AG09309 (cell line): ENCODE measurements at regions not wholly inside any gene's neighbourhood (a gene's known extent, or its start where the extent isn't known, plus 50 kb on each side); places are given as distances from the start of the nearest gene placed in this dataset.
A peak's percentile ranks its signal among the peaks of the same experiment; 100 is the strongest.

Source experiments
- DNase-seq: peaks from one replicate; pipeline ENCODE4 v3.0.0-alpha.2; 2010; ENCODE audit warnings: low read depth
- H3K4me3 ChIP-seq: 2 replicates; pipeline ENCODE4 v1.5.1; 2011; ENCODE audit warnings: mild to moderate bottlenecking, low read depth, low read length, moderate library complexity; ENCODE audit not compliant: control insufficient read depth
- TF ChIP-seq, protein P1 (sequence below): IDR thresholded peaks from 2 replicates; pipeline ENCODE4 v1.5.1; 2011; ENCODE audit warnings: mild to moderate bottlenecking, low read depth, low read length, inconsistent platforms; ENCODE audit not compliant: insufficient read depth, control insufficient read depth; ENCODE audit errors: missing control alignments

DNA sequence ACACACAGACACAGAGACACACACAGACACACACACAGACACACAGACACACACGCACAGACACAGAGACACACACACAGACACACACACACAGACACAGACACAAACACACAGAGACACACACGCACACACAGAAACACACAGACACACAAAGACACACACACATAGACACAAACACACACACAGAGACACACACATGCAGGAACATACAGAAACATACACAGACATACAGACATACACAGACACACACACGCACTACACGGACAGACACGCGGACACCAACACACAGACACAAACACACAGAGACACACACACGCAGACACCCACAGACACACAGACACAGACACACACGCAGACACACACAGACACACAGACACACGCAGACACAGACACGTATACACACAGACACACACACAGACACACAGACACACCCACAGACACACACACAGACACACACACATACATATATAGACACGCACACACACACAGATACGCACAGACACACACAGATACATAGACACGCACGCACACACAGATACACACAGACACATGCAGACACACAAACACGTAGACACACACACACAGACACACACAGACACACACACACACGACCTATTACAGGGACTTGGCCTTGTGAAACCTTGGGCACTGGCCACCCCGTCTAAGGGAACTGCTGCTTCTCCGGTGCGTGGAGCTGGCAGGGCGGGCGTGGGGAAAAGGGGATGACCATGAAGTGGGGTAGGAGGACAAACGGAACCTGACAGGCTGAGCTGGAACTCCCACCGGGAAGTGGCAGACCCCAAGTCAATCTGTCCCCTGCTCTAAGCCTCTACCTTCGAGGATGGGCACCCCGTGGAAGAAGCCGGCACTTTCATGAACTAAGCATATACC, 211.4 kb downstream of the TFCP2L1 start:
- DNase-seq, result no peak
- TF ChIP-seq, protein P1, sequence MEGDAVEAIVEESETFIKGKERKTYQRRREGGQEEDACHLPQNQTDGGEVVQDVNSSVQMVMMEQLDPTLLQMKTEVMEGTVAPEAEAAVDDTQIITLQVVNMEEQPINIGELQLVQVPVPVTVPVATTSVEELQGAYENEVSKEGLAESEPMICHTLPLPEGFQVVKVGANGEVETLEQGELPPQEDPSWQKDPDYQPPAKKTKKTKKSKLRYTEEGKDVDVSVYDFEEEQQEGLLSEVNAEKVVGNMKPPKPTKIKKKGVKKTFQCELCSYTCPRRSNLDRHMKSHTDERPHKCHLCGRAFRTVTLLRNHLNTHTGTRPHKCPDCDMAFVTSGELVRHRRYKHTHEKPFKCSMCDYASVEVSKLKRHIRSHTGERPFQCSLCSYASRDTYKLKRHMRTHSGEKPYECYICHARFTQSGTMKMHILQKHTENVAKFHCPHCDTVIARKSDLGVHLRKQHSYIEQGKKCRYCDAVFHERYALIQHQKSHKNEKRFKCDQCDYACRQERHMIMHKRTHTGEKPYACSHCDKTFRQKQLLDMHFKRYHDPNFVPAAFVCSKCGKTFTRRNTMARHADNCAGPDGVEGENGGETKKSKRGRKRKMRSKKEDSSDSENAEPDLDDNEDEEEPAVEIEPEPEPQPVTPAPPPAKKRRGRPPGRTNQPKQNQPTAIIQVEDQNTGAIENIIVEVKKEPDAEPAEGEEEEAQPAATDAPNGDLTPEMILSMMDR, result no peak
- no peak overlapping the region for H3K4me3 ChIP-seq

DNA sequence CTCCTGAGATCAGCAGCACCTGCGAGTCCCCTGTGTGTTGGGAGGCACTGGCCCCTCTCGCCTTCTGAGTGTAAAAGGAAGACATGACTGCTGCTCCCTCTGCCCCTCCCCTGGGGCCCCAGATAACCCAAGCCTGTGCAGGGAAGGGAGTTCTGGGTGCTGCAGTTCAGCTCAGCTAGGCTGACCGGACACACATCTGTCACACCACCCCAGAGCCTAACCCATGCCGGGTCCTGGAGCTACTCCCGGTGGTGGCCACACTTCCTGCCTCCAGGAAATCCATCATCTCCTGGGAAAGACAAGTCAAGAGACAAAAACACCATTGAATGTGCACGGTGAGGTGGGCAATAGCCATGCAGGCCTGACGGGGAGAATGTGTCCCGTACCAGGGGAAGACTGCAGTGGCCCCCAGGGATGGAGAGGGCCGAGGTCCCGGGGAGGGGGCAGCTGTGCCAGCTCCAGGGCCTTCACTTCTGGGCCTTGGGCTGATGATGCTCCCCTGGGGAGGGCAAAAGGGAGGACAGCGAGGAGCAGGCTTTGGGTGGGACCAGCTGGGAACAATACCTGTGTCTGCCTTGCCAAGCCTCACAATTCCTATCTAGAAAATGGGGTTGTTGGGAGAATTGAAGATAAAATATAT, 210.6 kb downstream of the TFCP2L1 start:
- DNase-seq, result no peak
- TF ChIP-seq, protein P1, result no peak
- no peak overlapping the region for H3K4me3 ChIP-seq

DNA sequence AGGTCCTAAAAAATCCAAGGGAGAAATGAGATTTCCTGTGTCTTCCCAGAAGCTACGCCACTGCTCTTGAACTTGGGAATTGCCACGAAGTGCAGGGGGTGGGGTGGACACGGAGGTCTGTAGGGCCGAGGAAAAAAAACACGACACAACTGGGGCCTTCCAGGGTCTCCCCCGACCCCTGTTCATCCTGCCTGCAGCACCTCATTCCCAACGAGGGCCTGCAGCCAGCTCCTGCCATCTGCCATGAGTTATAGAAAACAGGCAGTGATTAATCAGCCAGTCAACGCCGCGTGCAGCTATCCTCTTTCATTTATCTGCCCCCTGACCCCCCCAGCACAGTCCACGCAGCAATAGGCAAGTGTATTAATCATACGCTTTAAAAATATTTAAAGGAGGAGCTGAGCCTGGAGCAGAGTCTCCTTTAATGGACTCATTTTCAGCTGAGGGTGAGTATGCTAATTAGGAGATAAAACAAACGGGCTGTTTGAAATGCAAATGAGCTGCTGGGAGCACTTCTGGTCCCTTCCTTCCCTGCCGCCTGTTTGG, 209.9 kb downstream of the TFCP2L1 start:
- H3K4me3 ChIP-seq, result peak overlapping the region; percentile 27
- DNase-seq, result peak; percentile 80

DNA sequence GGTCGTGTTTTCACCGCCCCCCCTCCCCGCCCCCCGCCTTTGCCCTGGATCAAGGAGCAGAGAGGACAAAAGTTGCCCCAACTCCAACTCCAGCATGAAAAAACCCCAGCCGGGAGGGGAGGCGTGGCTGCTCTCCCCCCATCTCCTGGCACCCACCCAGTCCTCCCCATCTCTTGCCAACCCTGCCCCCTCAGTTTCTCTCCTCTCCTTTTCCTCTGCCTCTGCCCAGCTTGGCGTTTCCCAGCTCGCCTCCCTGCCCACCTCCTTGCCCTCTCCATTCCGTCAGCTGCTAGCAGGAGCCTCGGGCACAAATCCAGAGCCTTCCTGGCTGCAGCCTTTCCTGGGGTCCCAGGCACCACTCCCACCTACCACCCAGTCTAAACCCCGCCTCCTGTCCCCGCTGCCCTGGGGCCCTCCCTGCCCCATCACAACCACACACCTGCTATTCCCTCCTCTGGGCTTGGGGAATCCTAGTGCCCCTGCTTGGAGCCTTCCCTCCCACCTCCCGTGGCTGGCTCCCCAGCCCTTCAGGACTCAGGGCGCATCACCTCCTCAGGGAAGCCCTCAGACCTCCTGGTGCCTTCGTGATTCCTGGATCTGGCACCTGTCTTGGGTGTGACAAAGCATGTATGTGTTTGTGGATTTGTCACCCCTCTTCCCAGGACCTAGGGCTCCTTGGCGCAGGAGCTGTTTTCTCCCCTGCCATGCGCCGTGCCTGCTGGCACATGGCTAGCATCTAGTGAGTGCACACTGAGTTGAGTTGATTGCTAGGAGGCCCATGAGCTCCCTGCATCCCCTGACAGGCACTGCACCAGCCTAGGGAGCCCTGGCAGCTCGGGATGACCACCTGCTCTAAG, 209.1 kb downstream of the TFCP2L1 start:
- peak overlapping the region; percentile 27 for H3K4me3 ChIP-seq
- DNase-seq, result no peak
- TF ChIP-seq, protein P1, result no peak

More for the DNA sequence above, 209.9 kb downstream of the TFCP2L1 start:
- TF ChIP-seq, protein P1, result no peak

DNA sequence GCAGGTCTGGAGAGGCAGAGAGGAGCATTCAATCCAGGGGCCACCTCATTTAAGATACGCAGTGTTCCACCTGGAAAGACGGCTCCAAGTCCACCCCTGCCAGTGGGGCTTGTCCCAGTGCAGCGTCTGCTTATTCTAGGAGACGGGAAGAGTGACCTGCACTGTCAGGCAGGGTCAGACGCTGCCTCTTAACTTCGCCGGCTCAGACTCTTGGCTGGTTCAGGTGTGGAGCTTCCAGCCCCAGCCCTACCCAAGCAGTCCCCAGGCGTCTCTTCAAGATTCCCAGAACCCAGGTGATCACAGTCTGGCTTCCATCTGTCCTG, 208.5 kb downstream of the TFCP2L1 start:
- TF ChIP-seq, protein P1, result no peak
- H3K4me3 ChIP-seq, result no peak overlapping the region
- no peak for DNase-seq

DNA sequence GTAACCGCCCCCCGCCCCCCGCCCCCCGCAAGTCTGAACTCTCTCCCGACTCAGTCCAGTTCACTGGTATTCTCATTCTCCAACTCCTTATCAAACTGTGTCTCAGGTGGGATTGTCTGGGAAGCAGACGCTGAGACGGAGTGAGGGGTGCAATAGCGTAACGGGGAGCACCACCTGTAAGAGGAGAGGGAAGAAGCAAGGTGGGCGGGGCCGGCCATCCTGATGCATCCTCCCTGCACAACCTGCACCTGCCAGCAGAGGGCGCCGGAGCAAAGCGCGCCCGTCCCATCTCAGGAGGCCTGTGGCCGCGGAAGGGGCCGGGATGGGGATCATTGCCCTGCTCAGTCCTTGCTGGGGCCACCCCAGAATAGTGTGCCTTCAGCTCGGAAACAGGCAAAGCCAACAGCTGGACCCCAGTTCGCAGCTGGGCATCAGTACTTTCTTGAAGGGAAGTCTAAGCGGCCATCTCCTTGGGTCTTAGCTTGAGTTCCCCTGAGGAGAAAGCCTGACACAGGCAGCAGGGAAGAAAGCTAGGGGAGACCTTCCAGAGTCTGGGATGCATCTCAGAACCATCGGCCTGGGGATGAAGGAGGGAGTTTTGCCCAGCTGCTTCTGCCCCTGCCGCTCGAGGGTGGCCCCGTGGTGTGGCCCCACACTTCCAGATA, 208.0 kb downstream of the TFCP2L1 start:
- no peak for DNase-seq
- TF ChIP-seq, protein P1, result peak; percentile 91
- H3K4me3 ChIP-seq, result no peak overlapping the region
